ENCODE measurements at regions not wholly inside any gene's neighbourhood (a gene's known extent, or its start where the extent isn't known, plus 50 kb on each side); places are given as distances from the start of the nearest gene placed in this dataset.

GRCh38 chr9:110115341-110115820 lies 92.6 kb downstream of the C9orf152 start:
- H3K4me2 ChIP-seq (ENCODE audit: insufficient read depth, low read length): no peak overlapping the region
- H3K27ac ChIP-seq (ENCODE audit: insufficient read depth, low read depth, low read length): peak overlapping the region; percentile 36
- no peak for FAIRE-seq
- H3K4me3 ChIP-seq (replicated peaks in 1 of 3; ENCODE audit: insufficient read depth in 1 of 3, low read depth in 1 of 3, low read length in 3 of 3): no peak overlapping the region
- no peaks in the 10 kb centered on the region for H3K9me1 ChIP-seq (replicated peaks; ENCODE audit: control insufficient read depth, extremely low read depth, insufficient read depth, low read length)
- no peak overlapping the region for H3K9ac ChIP-seq (replicated peaks; ENCODE audit: extremely low read depth, insufficient read depth, low read length)
- H3K4me1 ChIP-seq (ENCODE audit: control insufficient read depth, extremely low read depth, insufficient read depth, low read length): peaks cover 28% of the 10 kb centered on the region
- no peak for TF ChIP-seq POLR2AphosphoS5 (IDR thresholded peaks at IDR 0.05; ENCODE audit: insufficient read depth, low read depth, low read length)
- TF ChIP-seq FOS (IDR thresholded peaks at IDR 0.05; ENCODE audit: borderline replicate concordance, insufficient read depth, low read length): no peak
- no peak for TF ChIP-seq JUN (IDR thresholded peaks at IDR 0.05; ENCODE audit: borderline replicate concordance, insufficient read depth, insufficient read length, low read depth)
- no peak for TF ChIP-seq EZH2 (IDR thresholded peaks at IDR 0.05; ENCODE audit: borderline replicate concordance, low read depth, low read length, severe bottlenecking)
- TF ChIP-seq POLR2A (IDR thresholded peaks at IDR 0.05; ENCODE audit: low read depth, low read length): no peak
- TF ChIP-seq, protein P1, sequence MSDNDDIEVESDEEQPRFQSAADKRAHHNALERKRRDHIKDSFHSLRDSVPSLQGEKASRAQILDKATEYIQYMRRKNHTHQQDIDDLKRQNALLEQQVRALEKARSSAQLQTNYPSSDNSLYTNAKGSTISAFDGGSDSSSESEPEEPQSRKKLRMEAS (IDR thresholded peaks at IDR 0.05; ENCODE audit: insufficient read depth, insufficient read length): no peak
- TF ChIP-seq MYC (IDR thresholded peaks at IDR 0.05; ENCODE audit: low read depth, low read length): no peak
- TF ChIP-seq GATA2 (IDR thresholded peaks at IDR 0.05; ENCODE audit: insufficient read depth, insufficient read length, low read depth, low read length): no peak
- TF ChIP-seq, protein P2, sequence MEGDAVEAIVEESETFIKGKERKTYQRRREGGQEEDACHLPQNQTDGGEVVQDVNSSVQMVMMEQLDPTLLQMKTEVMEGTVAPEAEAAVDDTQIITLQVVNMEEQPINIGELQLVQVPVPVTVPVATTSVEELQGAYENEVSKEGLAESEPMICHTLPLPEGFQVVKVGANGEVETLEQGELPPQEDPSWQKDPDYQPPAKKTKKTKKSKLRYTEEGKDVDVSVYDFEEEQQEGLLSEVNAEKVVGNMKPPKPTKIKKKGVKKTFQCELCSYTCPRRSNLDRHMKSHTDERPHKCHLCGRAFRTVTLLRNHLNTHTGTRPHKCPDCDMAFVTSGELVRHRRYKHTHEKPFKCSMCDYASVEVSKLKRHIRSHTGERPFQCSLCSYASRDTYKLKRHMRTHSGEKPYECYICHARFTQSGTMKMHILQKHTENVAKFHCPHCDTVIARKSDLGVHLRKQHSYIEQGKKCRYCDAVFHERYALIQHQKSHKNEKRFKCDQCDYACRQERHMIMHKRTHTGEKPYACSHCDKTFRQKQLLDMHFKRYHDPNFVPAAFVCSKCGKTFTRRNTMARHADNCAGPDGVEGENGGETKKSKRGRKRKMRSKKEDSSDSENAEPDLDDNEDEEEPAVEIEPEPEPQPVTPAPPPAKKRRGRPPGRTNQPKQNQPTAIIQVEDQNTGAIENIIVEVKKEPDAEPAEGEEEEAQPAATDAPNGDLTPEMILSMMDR (IDR thresholded peaks at IDR 0.05; ENCODE audit: extremely low read depth in 1 of 2, insufficient read depth in 1 of 2, low read depth in 1 of 2, low read length in 2 of 2): no peak
- dilution Hi-C loops (cut with MboI; ENCODE audit: extremely low pct_ligation_motif_present, low sequenced_read_pairs) (no loop called here), intact Hi-C loops (cut with micrococcal nuclease) (loop anchor here (1.0 to 2.0 kb wide), 6 partner anchors 12 to 209 kb away; no protein-coding TSS in a partner anchor)
- peak; percentile 59 for DNase-seq (ENCODE audit: low read depth, low spot score)
- H2AFZ ChIP-seq (ENCODE audit: low read depth, low read length): no peak overlapping the region
- peaks cover 2 to 4% of the 10 kb centered on the region in 2 experiments for H3K36me3 ChIP-seq (ENCODE audit: control insufficient read depth in 2 of 2, extremely low read depth in 1 of 2, insufficient read depth in 2 of 2, low read length in 2 of 2)
- H4K20me1 ChIP-seq (replicated peaks; ENCODE audit: control insufficient read depth, extremely low read depth, insufficient read depth, low read length): no peaks in the 10 kb centered on the region
- H3K27me3 ChIP-seq (ENCODE audit: control insufficient read depth in 2 of 2, insufficient read depth in 2 of 2, low read length in 2 of 2): no peaks in the 10 kb centered on the region
- ChIA-PET POLR2A (no interaction called here), CTCF (interaction anchor here (1.0 to 1.3 kb wide), 4 partner anchors 10 to 214 kb away, joined by 3 to 5 read pairs (median 4); no protein-coding TSS in a partner anchor)
- H3K9me3 ChIP-seq (replicated peaks; ENCODE audit: control insufficient read depth, insufficient read depth, low read length): no peaks in the 10 kb centered on the region
- H3K79me2 ChIP-seq (ENCODE audit: control insufficient read depth, insufficient read depth, low read length): peaks cover 95% of the 10 kb centered on the region
- BruUV-seq (replicated peaks): TSS peak; percentile 3

Measured in endothelial cell of umbilical vein (primary cell).